ENCODE measurements at regions not wholly inside any gene's neighbourhood (a gene's known extent, or its start where the extent isn't known, plus 50 kb on each side); places are given as distances from the start of the nearest gene placed in this dataset.

GRCh38 chr9:135302329-135303279 lies 177.0 kb upstream of the PPP1R26 start:
- Mint-ChIP-seq H3K36me3 (no peaks in the 10 kb centered on the region), H3K4me1 (peaks cover 0 to 2% (median 0%) of the 10 kb centered on the region in 4 donors), H3K9me3 (peaks cover 0 to 5% (median 0%) of the 10 kb centered on the region in 7 donors), H3K27ac (no peak overlapping the region), H3K4me3 (no peak overlapping the region), H3K27me3 (peaks cover 24% of the 10 kb centered on the region)
- no peak overlapping the region for H3K27ac ChIP-seq (ENCODE audit: insufficient read depth, low read length, poor library complexity, severe bottlenecking)
- no peaks in the 10 kb centered on the region for H3K9me3 ChIP-seq (ENCODE audit: control insufficient read depth in 2 of 2, low read length in 2 of 2)
- no peak overlapping the region for H3K4me3 ChIP-seq (ENCODE audit: low read depth, low read length)
- no peaks in the 10 kb centered on the region for H3K4me1 ChIP-seq (ENCODE audit: control insufficient read depth, insufficient read depth, low read length, poor library complexity, severe bottlenecking)
- DNase-seq (no peak), ATAC-seq (ENCODE audit: low read depth in 2 of 2) (no peak)
- no peaks in the 10 kb centered on the region for H3K36me3 ChIP-seq (ENCODE audit: control insufficient read depth, insufficient read depth, low read length)
- no peaks in the 10 kb centered on the region for H3K27me3 ChIP-seq (ENCODE audit: control insufficient read depth, insufficient read depth, low read length)

- Histone ChIP-seq H3K36me3 (ENCODE audit: control insufficient read depth, insufficient read depth, low read length) (no peaks in the 10 kb centered on the region), H3K27me3 (ENCODE audit: control insufficient read depth, insufficient read depth, low read length) (no peaks in the 10 kb centered on the region), H3K4me3 (ENCODE audit: low read depth, low read length) (no peak overlapping the region), H3K9me3 (ENCODE audit: control insufficient read depth in 2 of 2, low read length in 2 of 2) (no peaks in the 10 kb centered on the region), H3K27ac (ENCODE audit: insufficient read depth, low read length, poor library complexity, severe bottlenecking) (no peak overlapping the region), H3K4me1 (ENCODE audit: control insufficient read depth, insufficient read depth, low read length, poor library complexity, severe bottlenecking) (no peaks in the 10 kb centered on the region)
- DNase-seq (no peak), ATAC-seq (ENCODE audit: low read depth in 2 of 2) (no peak)
- Mint-ChIP-seq H3K4me3 (no peak overlapping the region), H3K36me3 (no peaks in the 10 kb centered on the region), H3K27me3 (peaks cover 23% of the 10 kb centered on the region), H3K4me1 (peaks cover 0 to 2% (median 0%) of the 10 kb centered on the region in 4 donors), H3K27ac (no peak overlapping the region), H3K9me3 (peaks cover 0 to 5% (median 0%) of the 10 kb centered on the region in 7 donors)
Measured at GRCh38 chr9:135303280-135303647, 176.3 kb upstream of the PPP1R26 start.

DNA sequence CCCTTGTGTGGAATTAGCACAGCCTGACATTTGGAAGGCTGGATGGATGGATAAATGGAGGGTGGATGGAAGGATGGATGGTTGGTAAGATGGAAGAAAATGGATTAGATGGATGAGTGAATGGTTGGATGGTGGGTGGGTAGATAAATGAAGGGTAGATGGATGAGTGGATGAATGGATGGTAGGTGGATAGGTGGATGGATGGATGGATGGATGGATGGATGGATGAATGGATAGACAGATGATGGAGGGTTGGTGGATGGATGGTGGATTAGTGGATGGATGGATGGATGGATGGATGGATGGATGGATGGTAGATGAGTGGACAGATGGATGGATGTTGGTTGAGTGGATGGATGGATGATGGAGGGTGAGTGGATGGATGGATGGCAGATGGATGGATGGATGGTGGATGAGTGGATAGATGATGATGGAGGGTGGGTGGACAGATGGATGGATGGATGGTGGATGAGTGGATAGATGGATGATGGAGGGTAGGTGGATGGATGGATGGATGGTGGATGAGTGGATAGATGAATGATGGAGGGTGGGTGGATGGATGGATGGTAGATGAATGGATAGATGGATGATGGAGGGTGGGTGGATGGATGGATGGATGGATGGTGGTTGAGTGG lies 175.6 kb upstream of the PPP1R26 start:
- H3K4me1 Mint-ChIP-seq = peaks cover 0 to 2% (median 0%) of the 10 kb centered on the region in 4 donors

GRCh38 chr9:135304886-135305285 lies 174.7 kb upstream of the PPP1R26 start:
- Mint-ChIP-seq H3K36me3 (no peaks in the 10 kb centered on the region), H3K4me1 (peaks cover 0 to 2% (median 0%) of the 10 kb centered on the region in 4 donors), H3K27me3 (peaks cover 11% of the 10 kb centered on the region), H3K9me3 (peaks cover 0 to 5% (median 0%) of the 10 kb centered on the region in 7 donors), H3K27ac (no peak overlapping the region), H3K4me3 (no peak overlapping the region)
- DNase-seq = no peak
- H3K27me3 ChIP-seq (ENCODE audit: control insufficient read depth, insufficient read depth, low read length) = no peaks in the 10 kb centered on the region
- H3K27ac ChIP-seq (ENCODE audit: insufficient read depth, low read length, poor library complexity, severe bottlenecking) = no peak overlapping the region
- ATAC-seq (ENCODE audit: low read depth in 2 of 2) = no peak
- H3K9me3 ChIP-seq (ENCODE audit: control insufficient read depth in 2 of 2, low read length in 2 of 2) = no peaks in the 10 kb centered on the region
- no peaks in the 10 kb centered on the region for H3K4me1 ChIP-seq (ENCODE audit: control insufficient read depth, insufficient read depth, low read length, poor library complexity, severe bottlenecking)
- no peak overlapping the region for H3K4me3 ChIP-seq (ENCODE audit: low read depth, low read length)
- H3K36me3 ChIP-seq (ENCODE audit: control insufficient read depth, insufficient read depth, low read length) = no peaks in the 10 kb centered on the region

More for the DNA sequence above, 175.6 kb upstream of the PPP1R26 start:
- Histone ChIP-seq H3K27ac (ENCODE audit: insufficient read depth, low read length, poor library complexity, severe bottlenecking) (no peak overlapping the region), H3K27me3 (ENCODE audit: control insufficient read depth, insufficient read depth, low read length) (no peaks in the 10 kb centered on the region), H3K4me3 (ENCODE audit: low read depth, low read length) (no peak overlapping the region), H3K4me1 (ENCODE audit: control insufficient read depth, insufficient read depth, low read length, poor library complexity, severe bottlenecking) (no peaks in the 10 kb centered on the region), H3K9me3 (ENCODE audit: control insufficient read depth in 2 of 2, low read length in 2 of 2) (no peaks in the 10 kb centered on the region), H3K36me3 (ENCODE audit: control insufficient read depth, insufficient read depth, low read length) (no peaks in the 10 kb centered on the region)
- no peak for DNase-seq
- Mint-ChIP-seq H3K27me3 (peaks cover 16% of the 10 kb centered on the region), H3K36me3 (no peaks in the 10 kb centered on the region), H3K9me3 (peaks cover 0 to 5% (median 0%) of the 10 kb centered on the region in 7 donors), H3K4me3 (no peak overlapping the region), H3K27ac (no peak overlapping the region)
- ATAC-seq (ENCODE audit: low read depth in 2 of 2) = no peak

DNA sequence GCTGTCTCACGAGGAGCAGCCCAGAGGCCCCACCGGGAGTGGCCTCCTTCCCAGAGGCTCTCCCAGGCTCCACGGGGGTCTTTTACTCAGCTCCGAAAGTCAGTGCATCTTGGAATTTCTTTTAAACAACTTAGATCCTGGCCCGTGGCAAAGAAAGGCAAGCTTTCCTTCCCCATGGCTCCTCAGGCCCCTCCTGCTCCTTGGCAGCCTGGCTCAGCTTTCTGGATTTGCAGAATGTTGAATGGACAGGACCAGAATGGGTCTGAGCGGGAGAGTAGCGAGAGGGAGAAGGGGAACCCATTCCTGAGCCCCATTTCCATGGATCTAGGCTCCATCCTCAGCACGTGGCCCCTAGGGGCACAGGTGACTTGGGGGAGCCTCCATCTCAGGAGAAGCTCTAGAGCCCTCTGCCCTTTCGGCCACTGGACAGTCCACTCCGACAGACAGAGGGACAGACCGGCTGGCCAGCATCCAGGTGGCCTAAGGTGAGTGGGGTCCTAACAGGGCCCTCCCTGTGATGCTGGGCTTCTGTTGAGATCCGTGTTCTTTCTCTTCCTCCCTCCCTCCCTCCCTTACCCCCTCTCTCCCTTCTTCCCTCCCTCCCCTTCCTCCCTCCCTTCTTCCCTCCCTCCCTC lies 173.9 kb upstream of the PPP1R26 start:
- H3K27me3 Mint-ChIP-seq = peaks cover 10% of the 10 kb centered on the region

GRCh38 chr9:135306699-135307098 lies 172.9 kb upstream of the PPP1R26 start:
- no peak overlapping the region for H3K4me3 ChIP-seq (ENCODE audit: low read depth, low read length)
- H3K9me3 Mint-ChIP-seq = peaks cover 0 to 5% (median 0%) of the 10 kb centered on the region in 7 donors
- ATAC-seq (ENCODE audit: low read depth in 2 of 2) = no peak
- H3K36me3 ChIP-seq (ENCODE audit: control insufficient read depth, insufficient read depth, low read length) = no peaks in the 10 kb centered on the region
- H3K4me1 Mint-ChIP-seq = no peaks in the 10 kb centered on the region
- H3K9me3 ChIP-seq (ENCODE audit: control insufficient read depth in 2 of 2, low read length in 2 of 2) = no peaks in the 10 kb centered on the region
- no peak overlapping the region for H3K27ac ChIP-seq (ENCODE audit: insufficient read depth, low read length, poor library complexity, severe bottlenecking)
- no peak for DNase-seq
- H3K36me3 Mint-ChIP-seq = no peaks in the 10 kb centered on the region
- H3K27ac Mint-ChIP-seq = no peak overlapping the region
- peaks cover 2% of the 10 kb centered on the region for H3K27me3 ChIP-seq (ENCODE audit: control insufficient read depth, insufficient read depth, low read length)
- no peak overlapping the region for H3K4me3 Mint-ChIP-seq
- H3K27me3 Mint-ChIP-seq = peaks cover 12% of the 10 kb centered on the region
- H3K4me1 ChIP-seq (ENCODE audit: control insufficient read depth, insufficient read depth, low read length, poor library complexity, severe bottlenecking) = no peaks in the 10 kb centered on the region

More for the DNA sequence above, 173.9 kb upstream of the PPP1R26 start:
- H3K36me3 Mint-ChIP-seq = no peaks in the 10 kb centered on the region
- peaks cover 0 to 5% (median 0%) of the 10 kb centered on the region in 7 donors for H3K9me3 Mint-ChIP-seq
- Histone ChIP-seq H3K27me3 (ENCODE audit: control insufficient read depth, insufficient read depth, low read length) (peaks cover 2% of the 10 kb centered on the region), H3K4me1 (ENCODE audit: control insufficient read depth, insufficient read depth, low read length, poor library complexity, severe bottlenecking) (no peaks in the 10 kb centered on the region), H3K9me3 (ENCODE audit: control insufficient read depth in 2 of 2, low read length in 2 of 2) (no peaks in the 10 kb centered on the region), H3K4me3 (ENCODE audit: low read depth, low read length) (no peak overlapping the region), H3K36me3 (ENCODE audit: control insufficient read depth, insufficient read depth, low read length) (no peaks in the 10 kb centered on the region), H3K27ac (ENCODE audit: insufficient read depth, low read length, poor library complexity, severe bottlenecking) (no peak overlapping the region)
- H3K4me3 Mint-ChIP-seq = peak overlapping the region in 1 of 4 donors; percentile 32
- DNase-seq = no peak
- H3K27ac Mint-ChIP-seq = peak overlapping the region in 1 of 3 donors; percentile 42
- H3K4me1 Mint-ChIP-seq = no peaks in the 10 kb centered on the region
- ATAC-seq (ENCODE audit: low read depth in 2 of 2) = no peak

DNA sequence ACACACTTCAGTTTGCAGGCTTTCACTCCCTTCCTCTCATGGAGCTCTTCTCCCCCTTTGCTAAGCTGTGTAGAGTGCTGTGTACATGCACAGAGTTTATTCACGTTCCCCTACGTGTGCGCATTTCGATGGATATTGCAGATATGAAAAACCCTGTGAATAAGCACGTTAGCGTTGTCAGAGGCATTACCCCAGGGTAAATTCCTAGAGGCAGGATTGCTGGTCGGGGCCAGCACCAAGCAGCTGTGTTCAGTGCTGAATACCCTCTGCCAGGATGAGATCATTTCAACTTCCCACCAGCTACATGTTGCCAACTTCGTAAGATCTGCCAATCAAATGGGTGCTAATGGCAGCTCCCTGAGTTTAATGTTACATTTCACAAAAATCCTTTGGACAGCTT lies 172.3 kb upstream of the PPP1R26 start:
- Mint-ChIP-seq H3K9me3 (peaks cover 0 to 9% (median under 1%) of the 10 kb centered on the region in 7 donors), H3K36me3 (no peaks in the 10 kb centered on the region), H3K4me1 (no peaks in the 10 kb centered on the region), H3K27me3 (peaks cover 12% of the 10 kb centered on the region), H3K4me3 (no peak overlapping the region), H3K27ac (no peak overlapping the region)
- ATAC-seq (ENCODE audit: low read depth in 2 of 2) = no peak
- Histone ChIP-seq H3K27ac (ENCODE audit: insufficient read depth, low read length, poor library complexity, severe bottlenecking) (no peak overlapping the region), H3K4me3 (ENCODE audit: low read depth, low read length) (no peak overlapping the region), H3K4me1 (ENCODE audit: control insufficient read depth, insufficient read depth, low read length, poor library complexity, severe bottlenecking) (no peaks in the 10 kb centered on the region), H3K36me3 (ENCODE audit: control insufficient read depth, insufficient read depth, low read length) (no peaks in the 10 kb centered on the region), H3K9me3 (ENCODE audit: control insufficient read depth in 2 of 2, low read length in 2 of 2) (peaks cover 4 to 5% of the 10 kb centered on the region in 2 experiments), H3K27me3 (ENCODE audit: control insufficient read depth, insufficient read depth, low read length) (peaks cover 2% of the 10 kb centered on the region)
- no peak for DNase-seq
